HL-60 (cell line): ENCODE measurements at regions not wholly inside any gene's neighbourhood (a gene's known extent, or its start where the extent isn't known, plus 50 kb on each side); places are given as distances from the start of the nearest gene placed in this dataset.

Experiments used
- DNase-seq, 2 experiments: peaks; one replicate each; pipeline ENCODE4 v3.0.0-alpha.2; 2010 to 2020; ENCODE audit warnings: low read depth in 1 of 2, low spot score in 1 of 2
- H3K27ac ChIP-seq: fragments of 250-450 bp; sonication (Bioruptor Pico); replicated peaks from 2 replicates; pipeline ENCODE4 v1.5.1; 2020; ENCODE audit warnings: mild to moderate bottlenecking, moderate library complexity
- H3K27me3 ChIP-seq: fragments of 250-450 bp; sonication (Bioruptor Pico); 2 replicates; pipeline ENCODE4 v1.5.1; 2021; ENCODE audit warnings: mild to moderate bottlenecking, moderate library complexity; ENCODE audit not compliant: insufficient read depth, poor library complexity, severe bottlenecking
- H3K4me3 ChIP-seq: replicated peaks from 2 replicates; pipeline ENCODE4 v1.5.1; 2011; ENCODE audit warnings: mild to moderate bottlenecking, control low read depth, low read length; ENCODE audit not compliant: insufficient read depth
- GABPA ChIP-seq: IDR thresholded peaks from 2 replicates; pipeline ENCODE4 v1.6.1; 2012; ENCODE audit warnings: low read depth
- POLR2AphosphoS5 ChIP-seq: IDR thresholded peaks from 2 replicates; pipeline ENCODE4 v1.6.1; 2012; ENCODE audit warnings: low read depth
- SPI1 ChIP-seq: IDR thresholded peaks from 2 replicates; pipeline ENCODE4 v1.6.1; 2012; ENCODE audit warnings: low read depth, mild to moderate bottlenecking, borderline replicate concordance
- TF ChIP-seq, protein P1 (sequence below): IDR thresholded peaks from one replicate; pipeline ENCODE4 v1.5.1; 2011; ENCODE audit warnings: low read length, control low read depth, inconsistent platforms; ENCODE audit not compliant: insufficient read depth
- TF ChIP-seq, protein P2 (sequence below): IDR thresholded peaks from 2 replicates; pipeline ENCODE4 v1.6.1; 2012; ENCODE audit warnings: low read depth; ENCODE audit not compliant: insufficient replicate concordance

DNA sequence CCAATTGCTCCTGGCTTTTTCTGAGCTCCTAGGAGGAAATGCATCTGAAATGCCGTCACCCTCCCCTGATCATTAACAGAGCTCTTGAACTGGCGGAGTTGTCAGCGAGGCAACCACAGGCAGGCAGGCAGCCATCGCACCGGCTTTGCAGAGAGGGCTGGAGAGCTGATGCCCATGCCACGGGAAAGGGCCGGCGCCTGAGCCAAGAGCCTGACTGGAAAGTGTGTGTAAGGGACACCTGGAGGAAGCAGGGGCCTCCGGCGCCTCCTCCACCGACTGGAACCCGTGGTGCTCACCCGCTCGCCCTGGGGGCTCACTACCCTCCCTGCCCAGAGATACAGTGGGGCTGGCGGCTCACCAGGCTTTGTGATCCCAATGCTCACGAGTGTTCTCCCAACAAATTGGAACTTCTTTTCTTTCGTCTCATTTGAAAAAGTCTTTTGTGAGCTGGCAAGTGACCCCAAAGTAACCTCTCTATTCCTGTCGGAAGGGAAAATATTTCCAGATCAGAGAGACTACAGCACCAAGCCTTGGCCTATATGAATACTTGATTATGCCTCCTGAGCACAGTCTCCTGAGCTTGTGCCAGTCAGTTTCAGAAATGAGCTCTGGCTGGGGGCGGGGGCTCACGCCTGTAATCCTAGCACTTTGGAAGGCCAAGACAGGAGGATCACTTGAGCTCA lies 97.7 kb upstream of the SLC25A33 start:
- no peak for DNase-seq
- TF ChIP-seq, protein P1, sequence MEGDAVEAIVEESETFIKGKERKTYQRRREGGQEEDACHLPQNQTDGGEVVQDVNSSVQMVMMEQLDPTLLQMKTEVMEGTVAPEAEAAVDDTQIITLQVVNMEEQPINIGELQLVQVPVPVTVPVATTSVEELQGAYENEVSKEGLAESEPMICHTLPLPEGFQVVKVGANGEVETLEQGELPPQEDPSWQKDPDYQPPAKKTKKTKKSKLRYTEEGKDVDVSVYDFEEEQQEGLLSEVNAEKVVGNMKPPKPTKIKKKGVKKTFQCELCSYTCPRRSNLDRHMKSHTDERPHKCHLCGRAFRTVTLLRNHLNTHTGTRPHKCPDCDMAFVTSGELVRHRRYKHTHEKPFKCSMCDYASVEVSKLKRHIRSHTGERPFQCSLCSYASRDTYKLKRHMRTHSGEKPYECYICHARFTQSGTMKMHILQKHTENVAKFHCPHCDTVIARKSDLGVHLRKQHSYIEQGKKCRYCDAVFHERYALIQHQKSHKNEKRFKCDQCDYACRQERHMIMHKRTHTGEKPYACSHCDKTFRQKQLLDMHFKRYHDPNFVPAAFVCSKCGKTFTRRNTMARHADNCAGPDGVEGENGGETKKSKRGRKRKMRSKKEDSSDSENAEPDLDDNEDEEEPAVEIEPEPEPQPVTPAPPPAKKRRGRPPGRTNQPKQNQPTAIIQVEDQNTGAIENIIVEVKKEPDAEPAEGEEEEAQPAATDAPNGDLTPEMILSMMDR, result no peak
- TF ChIP-seq POLR2AphosphoS5 (no peak), GABPA (no peak), SPI1 (no peak)
- TF ChIP-seq, protein P2, sequence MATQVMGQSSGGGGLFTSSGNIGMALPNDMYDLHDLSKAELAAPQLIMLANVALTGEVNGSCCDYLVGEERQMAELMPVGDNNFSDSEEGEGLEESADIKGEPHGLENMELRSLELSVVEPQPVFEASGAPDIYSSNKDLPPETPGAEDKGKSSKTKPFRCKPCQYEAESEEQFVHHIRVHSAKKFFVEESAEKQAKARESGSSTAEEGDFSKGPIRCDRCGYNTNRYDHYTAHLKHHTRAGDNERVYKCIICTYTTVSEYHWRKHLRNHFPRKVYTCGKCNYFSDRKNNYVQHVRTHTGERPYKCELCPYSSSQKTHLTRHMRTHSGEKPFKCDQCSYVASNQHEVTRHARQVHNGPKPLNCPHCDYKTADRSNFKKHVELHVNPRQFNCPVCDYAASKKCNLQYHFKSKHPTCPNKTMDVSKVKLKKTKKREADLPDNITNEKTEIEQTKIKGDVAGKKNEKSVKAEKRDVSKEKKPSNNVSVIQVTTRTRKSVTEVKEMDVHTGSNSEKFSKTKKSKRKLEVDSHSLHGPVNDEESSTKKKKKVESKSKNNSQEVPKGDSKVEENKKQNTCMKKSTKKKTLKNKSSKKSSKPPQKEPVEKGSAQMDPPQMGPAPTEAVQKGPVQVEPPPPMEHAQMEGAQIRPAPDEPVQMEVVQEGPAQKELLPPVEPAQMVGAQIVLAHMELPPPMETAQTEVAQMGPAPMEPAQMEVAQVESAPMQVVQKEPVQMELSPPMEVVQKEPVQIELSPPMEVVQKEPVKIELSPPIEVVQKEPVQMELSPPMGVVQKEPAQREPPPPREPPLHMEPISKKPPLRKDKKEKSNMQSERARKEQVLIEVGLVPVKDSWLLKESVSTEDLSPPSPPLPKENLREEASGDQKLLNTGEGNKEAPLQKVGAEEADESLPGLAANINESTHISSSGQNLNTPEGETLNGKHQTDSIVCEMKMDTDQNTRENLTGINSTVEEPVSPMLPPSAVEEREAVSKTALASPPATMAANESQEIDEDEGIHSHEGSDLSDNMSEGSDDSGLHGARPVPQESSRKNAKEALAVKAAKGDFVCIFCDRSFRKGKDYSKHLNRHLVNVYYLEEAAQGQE, result no peak
- no peaks in the 10 kb centered on the region for H3K27me3 ChIP-seq
- H3K27ac ChIP-seq, result no peak overlapping the region
- H3K4me3 ChIP-seq, result no peak overlapping the region

DNA sequence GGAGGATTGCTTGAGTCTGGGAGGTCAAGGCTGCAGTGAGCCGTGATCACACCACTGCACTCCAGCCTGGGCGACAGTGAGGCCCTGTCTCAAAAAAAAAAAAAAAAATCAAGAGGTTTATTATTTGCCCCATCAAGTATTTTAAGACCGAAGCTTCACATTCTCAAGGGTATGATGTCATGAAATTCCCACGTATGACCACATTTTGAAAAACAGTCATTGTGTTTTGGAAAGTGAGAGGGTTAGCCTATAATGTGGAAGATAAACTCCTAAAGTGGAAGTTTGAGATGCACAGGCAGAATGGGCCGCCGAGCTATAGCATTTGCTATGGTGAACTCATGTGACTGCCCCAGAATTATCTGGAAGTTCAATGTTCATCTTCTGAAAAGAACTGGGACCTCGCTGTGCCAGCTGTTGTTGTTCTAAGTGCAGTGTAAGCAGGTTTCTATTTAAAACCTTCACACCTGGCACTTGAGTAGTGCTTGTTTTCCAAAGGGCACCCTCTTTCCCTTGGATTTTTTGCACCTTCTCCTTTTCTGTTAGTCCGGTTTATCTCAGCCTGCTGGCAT lies 96.9 kb upstream of the SLC25A33 start:
- DNase-seq, result no peak
- Histone ChIP-seq H3K27ac (no peak overlapping the region), H3K27me3 (no peaks in the 10 kb centered on the region), H3K4me3 (no peak overlapping the region)
- no peak for TF ChIP-seq GABPA

DNA sequence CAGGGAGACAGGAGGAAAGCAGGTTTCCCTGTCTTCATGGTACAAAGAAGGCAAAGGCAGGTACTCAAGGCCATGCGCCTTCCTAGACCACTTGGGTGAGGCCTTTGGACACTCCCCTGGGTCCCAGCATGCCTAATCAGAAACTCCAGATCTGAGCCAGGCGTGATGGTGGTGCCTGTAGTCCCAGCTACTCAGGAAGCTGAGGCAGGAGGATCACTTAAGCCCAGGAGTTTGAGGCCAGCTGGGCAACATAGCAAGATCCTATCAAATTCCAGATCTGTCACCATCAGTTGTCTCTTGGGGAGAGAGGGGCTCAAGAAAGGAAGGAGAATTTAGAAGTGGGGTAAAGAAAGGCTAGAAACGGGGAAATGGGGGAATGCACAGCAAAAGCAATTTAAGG lies 96.3 kb upstream of the SLC25A33 start:
- no peaks in the 10 kb centered on the region for H3K27me3 ChIP-seq
- no peak for TF ChIP-seq SPI1
- TF ChIP-seq, protein P1, result no peak
- no peak for TF ChIP-seq POLR2AphosphoS5
- no peak for TF ChIP-seq GABPA
- TF ChIP-seq, protein P2, result no peak
- no peak for DNase-seq
- no peak overlapping the region for H3K4me3 ChIP-seq
- no peak overlapping the region for H3K27ac ChIP-seq

DNA sequence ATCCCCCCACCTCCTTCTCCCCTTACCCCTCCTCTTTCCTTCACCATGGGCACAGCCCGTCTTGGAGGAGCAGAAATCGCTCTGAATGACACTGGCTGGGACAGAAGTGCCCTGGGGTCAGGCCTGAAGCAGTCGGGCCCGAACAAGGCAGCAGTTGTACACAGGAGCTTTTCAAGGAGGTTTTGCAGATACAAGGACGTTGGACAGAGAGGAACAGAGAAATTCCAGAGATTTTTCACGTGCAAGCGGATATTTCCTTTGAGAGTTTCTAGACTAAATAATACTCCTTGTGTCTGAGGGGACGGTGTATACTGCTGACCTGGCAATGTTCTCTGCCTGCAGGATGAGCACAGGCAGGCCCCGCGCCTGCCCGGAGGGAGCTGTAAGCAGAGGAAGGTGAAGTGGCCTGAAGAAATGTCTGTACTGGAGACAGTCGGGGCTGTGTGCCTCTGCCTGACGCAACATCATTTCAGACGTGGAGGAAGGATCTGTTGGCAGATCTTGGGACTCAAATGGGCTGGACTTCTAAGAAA lies 95.3 kb upstream of the SLC25A33 start:
- peak in 1 of 2 experiments; percentile 52 for DNase-seq
- Histone ChIP-seq H3K4me3 (no peak overlapping the region), H3K27me3 (no peaks in the 10 kb centered on the region), H3K27ac (no peak overlapping the region)
- no peak for TF ChIP-seq POLR2AphosphoS5
- no peak for TF ChIP-seq SPI1
- TF ChIP-seq, protein P1, result no peak
- TF ChIP-seq GABPA, result no peak
- TF ChIP-seq, protein P2, result no peak
